ENCODE measurements at regions not wholly inside any gene's neighbourhood (a gene's known extent, or its start where the extent isn't known, plus 50 kb on each side); places are given as distances from the start of the nearest gene placed in this dataset.
"Not testable (repeated sequence)": the region's sequence is repeated elsewhere in the genome, so short reads cannot be mapped to it uniquely, and the experiment has no call there.

GRCh38 chr20:52054123-52054522 lies 137.5 kb downstream of the ZFP64 start:
- TF ChIP-seq, protein P1, sequence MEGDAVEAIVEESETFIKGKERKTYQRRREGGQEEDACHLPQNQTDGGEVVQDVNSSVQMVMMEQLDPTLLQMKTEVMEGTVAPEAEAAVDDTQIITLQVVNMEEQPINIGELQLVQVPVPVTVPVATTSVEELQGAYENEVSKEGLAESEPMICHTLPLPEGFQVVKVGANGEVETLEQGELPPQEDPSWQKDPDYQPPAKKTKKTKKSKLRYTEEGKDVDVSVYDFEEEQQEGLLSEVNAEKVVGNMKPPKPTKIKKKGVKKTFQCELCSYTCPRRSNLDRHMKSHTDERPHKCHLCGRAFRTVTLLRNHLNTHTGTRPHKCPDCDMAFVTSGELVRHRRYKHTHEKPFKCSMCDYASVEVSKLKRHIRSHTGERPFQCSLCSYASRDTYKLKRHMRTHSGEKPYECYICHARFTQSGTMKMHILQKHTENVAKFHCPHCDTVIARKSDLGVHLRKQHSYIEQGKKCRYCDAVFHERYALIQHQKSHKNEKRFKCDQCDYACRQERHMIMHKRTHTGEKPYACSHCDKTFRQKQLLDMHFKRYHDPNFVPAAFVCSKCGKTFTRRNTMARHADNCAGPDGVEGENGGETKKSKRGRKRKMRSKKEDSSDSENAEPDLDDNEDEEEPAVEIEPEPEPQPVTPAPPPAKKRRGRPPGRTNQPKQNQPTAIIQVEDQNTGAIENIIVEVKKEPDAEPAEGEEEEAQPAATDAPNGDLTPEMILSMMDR (IDR thresholded peaks at IDR 0.05), result no peak
- Histone ChIP-seq H3K27ac (no peak overlapping the region), H3K4me3 (no peak overlapping the region)
- no peak for DNase-seq (ENCODE audit: low spot score)

- H3K27ac ChIP-seq, result peak overlapping the region in 1 of 2 donors; percentile 4
- no peak for DNase-seq (ENCODE audit: low spot score)
- TF ChIP-seq, protein P1 (IDR thresholded peaks at IDR 0.05), result no peak
- H3K4me3 ChIP-seq, result no peak overlapping the region
Measured at GRCh38 chr20:52049001-52049731, 142.4 kb downstream of the ZFP64 start.

DNA sequence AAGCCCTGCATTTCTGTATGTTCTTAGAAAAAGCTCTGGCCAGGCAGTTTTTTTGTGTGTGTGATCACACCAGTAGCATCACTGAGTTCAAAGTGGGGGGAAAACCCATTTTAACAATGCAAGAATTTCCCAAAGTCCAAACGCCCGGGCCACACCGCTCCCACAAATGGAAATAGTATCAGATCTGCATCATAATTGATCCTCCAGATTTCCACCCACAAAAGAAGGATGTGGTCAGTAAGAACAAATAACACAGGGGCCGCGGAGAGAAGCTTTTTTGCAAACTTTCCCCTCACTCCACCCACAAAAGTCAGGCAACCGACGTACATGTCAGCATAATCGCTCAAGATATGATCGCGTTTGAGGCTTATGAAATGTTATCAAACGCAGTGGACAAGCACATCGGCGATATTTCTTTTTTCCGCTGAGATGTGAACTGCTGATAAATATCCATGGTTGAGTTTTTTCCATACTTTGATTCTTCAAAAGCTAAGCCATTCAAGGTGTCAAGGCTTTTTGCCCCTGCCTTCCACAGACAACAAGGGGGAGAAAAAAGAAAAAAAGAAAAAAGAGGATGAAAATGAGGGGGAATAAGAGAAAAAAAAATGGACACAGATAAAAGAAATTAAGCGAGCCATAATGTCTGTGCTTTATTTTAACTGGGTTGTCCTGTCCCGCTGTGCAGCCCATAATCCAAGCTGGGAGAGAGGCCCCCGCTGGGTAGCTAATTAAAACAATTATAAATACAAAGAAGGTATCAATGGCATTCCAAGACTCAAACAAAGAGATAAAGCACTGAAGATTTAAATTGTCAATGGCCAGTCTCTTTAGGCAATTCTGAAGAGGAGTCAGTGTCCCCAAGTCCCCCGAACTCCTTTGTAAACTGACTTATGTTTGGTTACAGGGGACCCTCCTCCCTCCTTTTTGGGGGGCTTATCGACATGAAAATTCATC lies 143.5 kb downstream of the ZFP64 start:
- TF ChIP-seq, protein P1 (IDR thresholded peaks at IDR 0.05), result no peak
- Histone ChIP-seq H3K4me3 (no peak overlapping the region), H3K27ac (no peak overlapping the region)
- DNase-seq (ENCODE audit: low spot score), result no peak

DNA sequence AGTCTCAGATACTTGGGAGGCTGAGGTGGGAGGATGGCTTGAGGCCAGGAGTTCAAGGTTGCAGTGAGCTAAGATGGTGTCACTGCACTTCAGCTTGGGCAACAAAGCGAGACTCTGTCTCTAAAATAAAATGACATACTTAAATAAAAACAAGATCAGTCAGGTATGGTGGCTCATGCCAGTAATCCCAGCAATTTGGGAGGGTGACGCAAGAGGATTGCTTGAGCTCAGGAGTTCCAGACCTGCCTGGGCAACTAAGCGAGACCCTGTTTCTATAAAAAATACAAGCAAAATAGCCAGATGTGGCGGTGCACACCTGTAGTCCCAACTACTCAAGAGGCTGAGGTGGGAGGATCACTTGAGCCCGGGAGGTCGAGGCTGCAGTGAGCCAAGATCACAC lies 149.6 kb downstream of the ZFP64 start:
- DNase-seq (ENCODE audit: low spot score), result no peak
- H3K27ac ChIP-seq, result no peak overlapping the region
- H3K4me3 ChIP-seq, result no peak overlapping the region
- TF ChIP-seq, protein P1 (IDR thresholded peaks at IDR 0.05), result no peak

GRCh38 chr20:52039790-52040189 lies 151.8 kb downstream of the ZFP64 start:
- Histone ChIP-seq H3K4me3 (no peak overlapping the region), H3K27ac (no peak overlapping the region)
- TF ChIP-seq, protein P1 (IDR thresholded peaks at IDR 0.05), result no peak
- DNase-seq (ENCODE audit: low spot score), result no peak

- not testable (repeated sequence) for H3K4me3 ChIP-seq; DNase-seq (ENCODE audit: low spot score)
Measured at GRCh38 chr20:52038632-52039031, 152.9 kb downstream of the ZFP64 start.

DNA sequence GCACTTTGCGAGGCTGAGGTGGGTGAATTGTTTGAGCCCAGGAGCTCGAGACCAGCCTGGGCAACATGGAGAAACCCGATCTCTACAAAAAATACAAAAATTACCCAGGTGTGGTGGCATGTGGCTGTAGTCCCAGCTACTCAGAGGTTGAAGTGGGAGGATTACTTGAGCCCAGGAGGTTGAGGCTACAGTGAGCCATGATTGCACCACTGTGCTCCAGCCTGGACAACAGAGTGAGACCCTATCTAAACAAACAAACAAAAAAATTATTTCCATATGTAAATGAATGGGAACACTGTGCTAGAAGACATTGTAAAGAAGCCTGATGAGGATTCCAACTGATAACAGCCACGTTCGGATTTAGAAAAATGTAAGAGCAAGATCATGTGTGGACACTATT lies 154.2 kb downstream of the ZFP64 start:
- TF ChIP-seq, protein P1 (IDR thresholded peaks at IDR 0.05), result no peak
- H3K27ac ChIP-seq, result no peak overlapping the region
- no peak overlapping the region for H3K4me3 ChIP-seq
- no peak for DNase-seq (ENCODE audit: low spot score)

More at GRCh38 chr20:52038632-52039031, 152.9 kb downstream of the ZFP64 start:
- not testable (repeated sequence) for H3K27ac ChIP-seq
